ENCODE measurements at regions not wholly inside any gene's neighbourhood (a gene's known extent, or its start where the extent isn't known, plus 50 kb on each side); places are given as distances from the start of the nearest gene placed in this dataset.

DNA sequence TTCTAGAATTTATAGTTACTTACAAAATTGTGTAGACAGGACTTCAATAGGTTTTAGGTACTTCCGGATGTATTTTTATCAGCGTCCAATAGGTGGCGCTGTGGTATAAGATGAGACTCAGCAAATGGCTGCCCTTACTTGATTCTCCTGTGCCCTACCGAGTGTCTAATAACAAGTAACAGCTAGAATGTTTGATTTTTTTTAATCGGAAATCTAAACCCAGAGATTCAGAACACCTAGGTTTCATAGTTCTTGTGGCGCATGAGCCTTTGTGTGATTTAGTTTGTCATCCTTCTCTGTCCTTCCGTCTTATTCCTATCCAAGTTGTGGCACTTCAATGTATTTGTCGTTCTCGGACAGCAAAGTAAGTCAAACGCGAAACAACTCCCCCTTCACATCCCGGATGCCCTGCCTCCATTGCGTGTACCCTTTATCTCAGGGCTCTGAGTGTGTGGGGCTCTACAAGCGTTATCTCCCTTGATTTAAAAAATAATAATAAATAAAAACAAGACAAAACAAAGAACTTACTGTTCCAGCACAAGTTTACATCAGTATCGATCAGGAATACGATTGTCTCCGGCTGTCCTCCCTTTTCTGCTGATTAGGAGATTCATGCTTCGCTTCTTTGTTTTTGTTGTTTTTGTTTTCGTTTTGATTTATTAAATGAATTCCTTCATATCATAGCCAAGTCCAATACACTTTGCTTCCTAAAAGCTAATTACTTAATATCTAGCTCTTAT is 50.7 kb upstream of the SLC30A5 start (continued):
- TF ChIP-seq PATZ1 (tag by site-specific recombination; IDR thresholded peaks at IDR 0.05) (0 out of 2 replicates have a peak, but pooled peaks have one; percentile 39), ZNF175 (tag by site-specific recombination; IDR thresholded peaks at IDR 0.05) (no peak), ZNF416 (tag by site-specific recombination; IDR thresholded peaks at IDR 0.05) (no peak), ZBTB10 (tag by site-specific recombination; IDR thresholded peaks at IDR 0.05) (no peak), ZNF302 (tag by site-specific recombination; IDR thresholded peaks at IDR 0.05; ENCODE audit: low read depth) (no peak), ZNF510 (tag by site-specific recombination; IDR thresholded peaks at IDR 0.05; ENCODE audit: insufficient replicate concordance) (no peak), ZNF76 (tag by site-specific recombination; IDR thresholded peaks at IDR 0.05; ENCODE audit: borderline replicate concordance, low read depth) (no peak), INSM2 (tag by site-specific recombination; IDR thresholded peaks at IDR 0.05) (no peak), HOXA7 (CRISPR knock-in tag; IDR thresholded peaks at IDR 0.05; ENCODE audit: borderline replicate concordance) (no peak), MZF1 (tag by site-specific recombination; IDR thresholded peaks at IDR 0.05; ENCODE audit: borderline replicate concordance) (0 out of 2 replicates have a peak, but pooled peaks have one; percentile 59), PRDM10 (tag by site-specific recombination; IDR thresholded peaks at IDR 0.05) (peak; percentile 44; the same call in 1 of the 2 replicates), ZSCAN30 (tag by site-specific recombination; IDR thresholded peaks at IDR 0.05) (no peak), GLIS1 (tag by site-specific recombination; IDR thresholded peaks at IDR 0.05) (no peak), ZNF366 (tag by site-specific recombination; conservative IDR thresholded peaks at IDR 0.05) (0 out of 2 replicates have a peak, but pooled peaks have one; percentile 11), ZNF561 (tag by site-specific recombination; IDR thresholded peaks at IDR 0.05; ENCODE audit: borderline replicate concordance) (0 out of 2 replicates have a peak, but pooled peaks have one; percentile 33), ZSCAN23 (tag by site-specific recombination; IDR thresholded peaks at IDR 0.05) (no peak), ZNF658 (tag by site-specific recombination; IDR thresholded peaks at IDR 0.05) (no peak), RBAK (tag by site-specific recombination; IDR thresholded peaks at IDR 0.05) (no peak)
- TF ChIP-seq, protein P1, sequence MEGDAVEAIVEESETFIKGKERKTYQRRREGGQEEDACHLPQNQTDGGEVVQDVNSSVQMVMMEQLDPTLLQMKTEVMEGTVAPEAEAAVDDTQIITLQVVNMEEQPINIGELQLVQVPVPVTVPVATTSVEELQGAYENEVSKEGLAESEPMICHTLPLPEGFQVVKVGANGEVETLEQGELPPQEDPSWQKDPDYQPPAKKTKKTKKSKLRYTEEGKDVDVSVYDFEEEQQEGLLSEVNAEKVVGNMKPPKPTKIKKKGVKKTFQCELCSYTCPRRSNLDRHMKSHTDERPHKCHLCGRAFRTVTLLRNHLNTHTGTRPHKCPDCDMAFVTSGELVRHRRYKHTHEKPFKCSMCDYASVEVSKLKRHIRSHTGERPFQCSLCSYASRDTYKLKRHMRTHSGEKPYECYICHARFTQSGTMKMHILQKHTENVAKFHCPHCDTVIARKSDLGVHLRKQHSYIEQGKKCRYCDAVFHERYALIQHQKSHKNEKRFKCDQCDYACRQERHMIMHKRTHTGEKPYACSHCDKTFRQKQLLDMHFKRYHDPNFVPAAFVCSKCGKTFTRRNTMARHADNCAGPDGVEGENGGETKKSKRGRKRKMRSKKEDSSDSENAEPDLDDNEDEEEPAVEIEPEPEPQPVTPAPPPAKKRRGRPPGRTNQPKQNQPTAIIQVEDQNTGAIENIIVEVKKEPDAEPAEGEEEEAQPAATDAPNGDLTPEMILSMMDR (tag by site-specific recombination; IDR thresholded peaks at IDR 0.05), result peak; percentile 69
- TF ChIP-seq, protein P2, sequence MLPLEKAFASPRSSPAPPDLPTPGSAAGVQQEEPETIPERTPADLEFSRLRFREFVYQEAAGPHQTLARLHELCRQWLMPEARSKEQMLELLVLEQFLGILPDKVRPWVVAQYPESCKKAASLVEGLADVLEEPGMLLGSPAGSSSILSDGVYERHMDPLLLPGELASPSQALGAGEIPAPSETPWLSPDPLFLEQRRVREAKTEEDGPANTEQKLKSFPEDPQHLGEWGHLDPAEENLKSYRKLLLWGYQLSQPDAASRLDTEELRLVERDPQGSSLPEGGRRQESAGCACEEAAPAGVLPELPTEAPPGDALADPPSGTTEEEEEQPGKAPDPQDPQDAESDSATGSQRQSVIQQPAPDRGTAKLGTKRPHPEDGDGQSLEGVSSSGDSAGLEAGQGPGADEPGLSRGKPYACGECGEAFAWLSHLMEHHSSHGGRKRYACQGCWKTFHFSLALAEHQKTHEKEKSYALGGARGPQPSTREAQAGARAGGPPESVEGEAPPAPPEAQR (tag by site-specific recombination; IDR thresholded peaks at IDR 0.05), result no peak
- TF ChIP-seq, protein P3, sequence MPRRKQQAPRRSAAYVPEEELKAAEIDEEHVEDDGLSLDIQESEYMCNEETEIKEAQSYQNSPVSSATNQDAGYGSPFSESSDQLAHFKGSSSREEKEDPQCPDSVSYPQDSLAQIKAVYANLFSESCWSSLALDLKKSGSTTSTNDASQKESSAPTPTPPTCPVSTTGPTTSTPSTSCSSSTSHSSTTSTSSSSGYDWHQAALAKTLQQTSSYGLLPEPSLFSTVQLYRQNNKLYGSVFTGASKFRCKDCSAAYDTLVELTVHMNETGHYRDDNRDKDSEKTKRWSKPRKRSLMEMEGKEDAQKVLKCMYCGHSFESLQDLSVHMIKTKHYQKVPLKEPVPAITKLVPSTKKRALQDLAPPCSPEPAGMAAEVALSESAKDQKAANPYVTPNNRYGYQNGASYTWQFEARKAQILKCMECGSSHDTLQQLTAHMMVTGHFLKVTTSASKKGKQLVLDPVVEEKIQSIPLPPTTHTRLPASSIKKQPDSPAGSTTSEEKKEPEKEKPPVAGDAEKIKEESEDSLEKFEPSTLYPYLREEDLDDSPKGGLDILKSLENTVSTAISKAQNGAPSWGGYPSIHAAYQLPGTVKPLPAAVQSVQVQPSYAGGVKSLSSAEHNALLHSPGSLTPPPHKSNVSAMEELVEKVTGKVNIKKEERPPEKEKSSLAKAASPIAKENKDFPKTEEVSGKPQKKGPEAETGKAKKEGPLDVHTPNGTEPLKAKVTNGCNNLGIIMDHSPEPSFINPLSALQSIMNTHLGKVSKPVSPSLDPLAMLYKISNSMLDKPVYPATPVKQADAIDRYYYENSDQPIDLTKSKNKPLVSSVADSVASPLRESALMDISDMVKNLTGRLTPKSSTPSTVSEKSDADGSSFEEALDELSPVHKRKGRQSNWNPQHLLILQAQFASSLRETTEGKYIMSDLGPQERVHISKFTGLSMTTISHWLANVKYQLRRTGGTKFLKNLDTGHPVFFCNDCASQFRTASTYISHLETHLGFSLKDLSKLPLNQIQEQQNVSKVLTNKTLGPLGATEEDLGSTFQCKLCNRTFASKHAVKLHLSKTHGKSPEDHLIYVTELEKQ (tag by site-specific recombination; IDR thresholded peaks at IDR 0.05; ENCODE audit: borderline replicate concordance), result no peak
